ENCODE measurements at regions not wholly inside any gene's neighbourhood (a gene's known extent, or its start where the extent isn't known, plus 50 kb on each side); places are given as distances from the start of the nearest gene placed in this dataset.
A peak's percentile ranks its signal among the peaks of the same experiment; 100 is the strongest.

- H3K27me3 ChIP-seq (ENCODE audit: control insufficient read depth, insufficient read depth, low read length), result peaks cover 4% of the 10 kb centered on the region
- DNase-seq (ENCODE audit: low read depth), result peak; percentile 9
- no peak for TF ChIP-seq CTCF (IDR thresholded peaks at IDR 0.05; ENCODE audit: insufficient read depth, low read length, poor library complexity, severe bottlenecking)
- H3K4me3 ChIP-seq (ENCODE audit: low read depth, low read length), result no peak overlapping the region
- H3K36me3 ChIP-seq (ENCODE audit: control insufficient read depth, insufficient read depth, low read length), result no peaks in the 10 kb centered on the region
Observed at GRCh38 chr9:124110307-124110915, 98.8 kb downstream of the LHX2 start.

DNA sequence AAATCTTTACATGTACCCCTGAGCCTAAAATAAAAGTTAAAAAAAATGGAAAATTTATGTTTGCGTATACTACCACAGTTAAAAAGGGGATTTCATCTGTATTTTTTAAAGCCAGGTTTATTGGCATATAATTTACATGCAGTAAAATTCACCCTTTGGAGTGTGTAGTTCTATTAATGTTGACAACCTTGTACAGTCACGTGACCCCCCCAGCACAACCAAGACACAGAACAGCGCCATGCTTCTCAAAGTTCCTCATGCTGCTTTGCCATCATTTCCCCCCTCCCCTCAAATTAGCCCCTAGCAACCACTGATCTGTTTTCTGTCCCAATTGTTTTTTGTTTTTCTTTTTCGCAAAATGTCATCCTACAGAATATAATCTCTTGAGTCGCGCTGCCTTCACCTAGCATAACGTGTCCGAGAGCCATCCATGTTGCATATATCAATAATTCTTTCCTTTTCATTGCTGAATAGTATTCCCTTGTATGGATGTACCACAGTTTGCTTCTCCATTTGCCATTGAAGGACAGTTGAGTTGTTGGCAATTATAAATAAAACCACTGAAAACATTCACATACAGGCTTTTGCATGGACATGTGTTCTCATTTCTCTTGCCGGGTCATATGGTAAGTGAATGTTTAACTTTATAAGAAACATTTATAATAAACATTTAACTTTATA is 105.3 kb downstream of the LHX2 start:
- no peak for TF ChIP-seq CTCF (IDR thresholded peaks at IDR 0.05; ENCODE audit: insufficient read depth, low read length, poor library complexity, severe bottlenecking)
- Histone ChIP-seq H3K4me3 (ENCODE audit: low read depth, low read length) (no peak overlapping the region), H3K36me3 (ENCODE audit: control insufficient read depth, insufficient read depth, low read length) (no peaks in the 10 kb centered on the region), H3K27me3 (ENCODE audit: control insufficient read depth, insufficient read depth, low read length) (peaks cover 4% of the 10 kb centered on the region)
- DNase-seq (ENCODE audit: low read depth), result no peak

DNA sequence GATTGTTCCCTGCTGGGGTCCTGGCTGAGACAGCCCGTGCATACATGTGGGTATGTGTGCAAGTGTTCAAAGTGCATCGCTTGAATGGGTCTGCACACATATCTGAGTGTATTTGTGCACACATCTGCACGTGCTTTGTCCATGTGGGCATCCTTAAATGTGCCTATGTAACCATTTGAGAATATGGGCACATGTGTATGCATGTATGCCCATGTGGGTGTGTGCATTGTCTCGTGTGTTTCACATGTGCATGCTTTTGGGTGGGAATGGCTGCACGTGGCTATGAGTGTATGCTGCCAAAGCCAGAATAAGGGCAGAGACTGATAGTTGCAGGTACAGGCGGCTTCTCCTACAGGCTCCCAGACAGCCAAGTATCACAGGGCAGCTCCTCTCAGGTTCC is 107.3 kb downstream of the LHX2 start:
- no peaks in the 10 kb centered on the region for H3K36me3 ChIP-seq (ENCODE audit: control insufficient read depth, insufficient read depth, low read length)
- no peak overlapping the region for H3K4me3 ChIP-seq (ENCODE audit: low read depth, low read length)
- H3K27me3 ChIP-seq (ENCODE audit: control insufficient read depth, insufficient read depth, low read length), result no peaks in the 10 kb centered on the region
- TF ChIP-seq CTCF (IDR thresholded peaks at IDR 0.05; ENCODE audit: insufficient read depth, low read length, poor library complexity, severe bottlenecking), result no peak
- no peak for DNase-seq (ENCODE audit: low read depth)

GRCh38 chr9:124120272-124120671 is 108.7 kb downstream of the LHX2 start:
- TF ChIP-seq CTCF (IDR thresholded peaks at IDR 0.05; ENCODE audit: insufficient read depth, low read length, poor library complexity, severe bottlenecking), result no peak
- Histone ChIP-seq H3K36me3 (ENCODE audit: control insufficient read depth, insufficient read depth, low read length) (no peaks in the 10 kb centered on the region), H3K4me3 (ENCODE audit: low read depth, low read length) (no peak overlapping the region), H3K27me3 (ENCODE audit: control insufficient read depth, insufficient read depth, low read length) (peaks cover 3% of the 10 kb centered on the region)
- DNase-seq (ENCODE audit: low read depth), result no peak

DNA sequence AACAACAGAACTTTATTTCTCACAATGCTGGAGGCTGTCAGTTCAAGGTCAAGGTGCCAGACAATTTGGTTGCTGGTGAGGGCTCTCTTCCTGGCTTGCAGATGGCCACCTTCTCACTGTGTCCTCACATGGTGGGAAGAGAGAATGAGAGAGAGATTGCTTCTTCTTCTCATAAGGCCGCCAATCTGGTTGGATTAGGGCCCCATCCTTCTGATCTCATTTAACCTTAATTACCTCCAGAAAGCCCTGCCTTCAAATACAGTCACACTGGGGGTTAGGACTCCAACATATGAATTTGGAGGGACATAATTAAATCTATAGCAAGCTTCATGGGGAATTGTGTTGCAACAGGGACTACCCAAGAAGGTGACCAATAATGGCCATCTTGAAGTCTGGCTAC is 110.2 kb downstream of the LHX2 start:
- H3K36me3 ChIP-seq (ENCODE audit: control insufficient read depth, insufficient read depth, low read length), result no peaks in the 10 kb centered on the region
- TF ChIP-seq CTCF (IDR thresholded peaks at IDR 0.05; ENCODE audit: insufficient read depth, low read length, poor library complexity, severe bottlenecking), result no peak
- no peak for DNase-seq (ENCODE audit: low read depth)
- H3K4me3 ChIP-seq (ENCODE audit: low read depth, low read length), result no peak overlapping the region
- peaks cover 7% of the 10 kb centered on the region for H3K27me3 ChIP-seq (ENCODE audit: control insufficient read depth, insufficient read depth, low read length)

- no peak for TF ChIP-seq CTCF (IDR thresholded peaks at IDR 0.05; ENCODE audit: insufficient read depth, low read length, poor library complexity, severe bottlenecking)
- peaks cover 7% of the 10 kb centered on the region for H3K27me3 ChIP-seq (ENCODE audit: control insufficient read depth, insufficient read depth, low read length)
- no peaks in the 10 kb centered on the region for H3K36me3 ChIP-seq (ENCODE audit: control insufficient read depth, insufficient read depth, low read length)
- DNase-seq (ENCODE audit: low read depth), result no peak
- no peak overlapping the region for H3K4me3 ChIP-seq (ENCODE audit: low read depth, low read length)
Observed at GRCh38 chr9:124122321-124122720, 110.8 kb downstream of the LHX2 start.

Data from kidney epithelial cell (primary cell).